Anterior cingulate cortex (tissue), 58 donors: ENCODE measurements at regions not wholly inside any gene's neighbourhood (a gene's known extent, or its start where the extent isn't known, plus 50 kb on each side); places are given as distances from the start of the nearest gene placed in this dataset.

ENCODE experiments used
- DNase-seq, 58 donors: peaks; one replicate each; lab custom pipeline; 2025; lab: John Stamatoyannopoulos, UW

GRCh38 chr4:132958457-132959263 is 190.4 kb upstream of the PCDH10 start:
- no peak for DNase-seq

- DNase-seq: no peak
Measured at GRCh38 chr4:132981611-132982010, 167.5 kb upstream of the PCDH10 start.

GRCh38 chr4:132982151-132982550 is 166.9 kb upstream of the PCDH10 start:
- no peak for DNase-seq

GRCh38 chr4:132991111-132991510 is 158.0 kb upstream of the PCDH10 start:
- DNase-seq: no peak

GRCh38 chr4:132992686-132993085 is 156.4 kb upstream of the PCDH10 start:
- no peak for DNase-seq

- no peak for DNase-seq
Measured at GRCh38 chr4:132998585-132999230, 150.4 kb upstream of the PCDH10 start.

- DNase-seq: no peak
Measured at GRCh38 chr4:133000012-133000411, 149.1 kb upstream of the PCDH10 start.

- DNase-seq: no peak
Measured at GRCh38 chr4:133003169-133003568, 145.9 kb upstream of the PCDH10 start.

- peak in 6 of 58 donors; percentile 0 to 11 (median 5) for DNase-seq
Measured at GRCh38 chr4:133014473-133015135, 134.5 kb upstream of the PCDH10 start.

GRCh38 chr4:133045288-133045687 is 103.8 kb upstream of the PCDH10 start:
- no peak for DNase-seq

GRCh38 chr4:133046156-133046555 is 102.9 kb upstream of the PCDH10 start:
- peak in 1 of 58 donors; percentile 13 for DNase-seq

- no peak for DNase-seq
Measured at GRCh38 chr4:133058701-133059100, 90.4 kb upstream of the PCDH10 start.

GRCh38 chr4:133059117-133059516 is 90.0 kb upstream of the PCDH10 start:
- DNase-seq: no peak

GRCh38 chr4:133062851-133063250 is 86.2 kb upstream of the PCDH10 start:
- DNase-seq: no peak

- no peak for DNase-seq
Measured at GRCh38 chr4:133068083-133068482, 81.0 kb upstream of the PCDH10 start.

GRCh38 chr4:133081246-133081645 is 67.8 kb upstream of the PCDH10 start:
- no peak for DNase-seq

GRCh38 chr4:133084421-133084820 is 64.7 kb upstream of the PCDH10 start:
- no peak for DNase-seq

- no peak for DNase-seq
Measured at GRCh38 chr4:133095591-133095990, 53.5 kb upstream of the PCDH10 start.

- no peak for DNase-seq
Measured at GRCh38 chr4:133096972-133097371, 52.1 kb upstream of the PCDH10 start.
